Colonic mucosa (tissue), 4 donors: ENCODE measurements at regions not wholly inside any gene's neighbourhood (a gene's known extent, or its start where the extent isn't known, plus 50 kb on each side); places are given as distances from the start of the nearest gene placed in this dataset.

Experiments
- DNase-seq: peaks from one replicate; pipeline ENCODE4 v3.0.0-alpha.2; 2020
- H3K27ac ChIP-seq: fragments of 200-600 bp; one replicate; pipeline ENCODE4 v1.8.0; 2021
- H3K27me3 ChIP-seq: fragments of 200-600 bp; one replicate; pipeline ENCODE4 v1.8.0; 2021
- H3K36me3 ChIP-seq: fragments of 200-600 bp; one replicate; pipeline ENCODE4 v1.8.0; 2021
- H3K4me1 ChIP-seq: fragments of 200-600 bp; one replicate; pipeline ENCODE4 v1.8.0; 2021; ENCODE audit warnings: mild to moderate bottlenecking
- H3K4me3 ChIP-seq: fragments of 200-600 bp; one replicate; pipeline ENCODE4 v1.8.0; 2021
- H3K9ac ChIP-seq, 2 donors: one replicate each; pipeline ENCODE4 v1.7.0; 2013; ENCODE audit warnings: control low read depth in 2 of 2, low read depth in 2 of 2, low read length in 2 of 2
- H3K9me3 ChIP-seq: fragments of 200-600 bp; one replicate; pipeline ENCODE4 v1.8.0; 2021
- CTCF ChIP-seq: fragments of 200-600 bp; IDR thresholded peaks from one replicate; pipeline ENCODE4 v1.8.0; 2022; ENCODE audit warnings: antibody characterized with exemption, mild to moderate bottlenecking
- intact Hi-C: fragments of 100-400 bp; cut with DNase I; formaldehyde crosslinking; loops from one replicate; pipeline ENCODE4 v1.14.1; 2022
- donor health status: healthy.
- donor health status: DM: no; HTN: no; CAD: no.
- donor health status: DM: no; HTN: no; CAD: no.

GRCh38 chr12:24232531-24232930, 283.1 kb upstream of the SOX5 start:
- no peak overlapping the region for H3K9ac ChIP-seq
- H3K27ac ChIP-seq, result no peak overlapping the region
- intact Hi-C loops, result no loop called here
- no peaks in the 10 kb centered on the region for H3K36me3 ChIP-seq
- TF ChIP-seq CTCF, result no peak
- H3K9me3 ChIP-seq, result no peaks in the 10 kb centered on the region
- DNase-seq, result no peak
- no peaks in the 10 kb centered on the region for H3K27me3 ChIP-seq
- no peaks in the 10 kb centered on the region for H3K4me1 ChIP-seq
- H3K4me3 ChIP-seq, result no peak overlapping the region

- no peak overlapping the region for H3K9ac ChIP-seq
- no peak for TF ChIP-seq CTCF
- H3K9me3 ChIP-seq, result no peaks in the 10 kb centered on the region
- H3K4me1 ChIP-seq, result no peaks in the 10 kb centered on the region
- H3K27me3 ChIP-seq, result no peaks in the 10 kb centered on the region
- no peaks in the 10 kb centered on the region for H3K36me3 ChIP-seq
- intact Hi-C loops, result no loop called here
- no peak overlapping the region for H3K4me3 ChIP-seq
- no peak for DNase-seq
- H3K27ac ChIP-seq, result no peak overlapping the region
These were observed 281.8 kb upstream of the SOX5 start for GRCh38 chr12:24231298-24231697.

DNA sequence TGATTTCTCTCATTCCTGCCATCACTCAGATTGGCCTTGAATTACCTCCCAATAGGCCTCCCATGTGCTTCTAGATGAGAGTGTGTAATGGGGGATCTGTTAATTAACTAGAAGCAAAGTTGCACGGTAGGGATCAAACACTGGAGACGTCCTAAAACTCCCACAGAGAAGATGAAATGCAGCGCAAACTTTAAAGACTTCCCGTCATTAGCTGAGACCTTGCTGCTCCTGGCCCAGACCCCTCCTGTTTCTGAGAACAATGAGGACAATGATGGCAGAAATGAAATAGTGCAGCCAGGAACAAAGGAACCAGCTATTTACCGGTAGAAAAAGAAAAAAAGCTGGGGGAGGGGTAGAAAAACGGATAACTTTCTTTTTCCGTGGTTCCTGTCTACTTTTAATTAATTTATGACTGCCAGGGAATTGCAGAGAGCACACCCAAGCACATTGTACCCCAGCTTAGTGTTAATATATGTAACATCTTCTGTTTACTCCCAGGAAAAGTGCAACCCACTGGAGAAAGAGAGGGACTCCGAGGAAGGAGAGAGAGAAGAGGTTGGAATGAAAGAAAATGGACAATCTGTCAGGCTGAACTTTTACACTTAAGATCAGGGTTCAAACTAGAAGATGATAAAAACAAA, 280.7 kb upstream of the SOX5 start:
- Histone ChIP-seq H3K9me3 (no peaks in the 10 kb centered on the region), H3K9ac (no peak overlapping the region), H3K4me1 (no peaks in the 10 kb centered on the region), H3K27me3 (no peaks in the 10 kb centered on the region), H3K36me3 (no peaks in the 10 kb centered on the region), H3K4me3 (no peak overlapping the region), H3K27ac (no peak overlapping the region)
- DNase-seq, result no peak
- TF ChIP-seq CTCF, result no peak
- intact Hi-C loops, result no loop called here

DNA sequence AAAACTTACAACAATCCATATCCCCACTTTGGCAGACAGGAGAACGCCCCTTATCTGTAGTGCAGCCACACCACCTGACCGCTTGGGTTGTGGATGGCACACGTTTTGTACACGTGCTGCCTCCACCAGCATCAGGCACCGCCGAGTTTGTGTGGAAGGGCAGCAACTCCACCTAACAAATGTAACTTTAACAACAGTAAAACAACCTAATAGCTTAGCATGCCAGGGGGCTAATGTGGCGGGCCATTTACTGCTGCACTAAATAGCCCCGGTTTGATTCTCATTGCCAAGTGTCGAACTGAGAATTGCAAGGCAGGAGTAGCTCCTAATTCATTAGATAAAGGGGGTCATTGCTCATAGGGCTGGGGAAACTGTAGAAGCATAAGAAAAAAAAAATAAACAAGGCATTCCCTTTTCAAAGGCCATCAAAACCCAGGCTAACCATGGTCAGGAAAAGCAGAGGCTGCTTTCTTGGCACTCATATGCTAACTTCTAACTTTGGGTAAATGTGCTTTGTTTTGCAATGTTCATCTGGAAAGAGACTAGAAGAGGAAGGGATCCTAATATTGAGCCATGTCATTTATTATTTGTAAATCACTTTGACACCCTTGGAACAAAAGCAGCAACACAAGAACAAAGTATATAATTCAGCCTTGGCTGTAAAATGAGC, 279.7 kb upstream of the SOX5 start:
- Histone ChIP-seq H3K27ac (no peak overlapping the region), H3K4me3 (no peak overlapping the region), H3K9me3 (no peaks in the 10 kb centered on the region), H3K9ac (no peak overlapping the region), H3K36me3 (no peaks in the 10 kb centered on the region), H3K27me3 (no peaks in the 10 kb centered on the region), H3K4me1 (no peaks in the 10 kb centered on the region)
- intact Hi-C loops, result no loop called here
- TF ChIP-seq CTCF, result no peak
- no peak for DNase-seq

- intact Hi-C loops, result no loop called here
- Histone ChIP-seq H3K9me3 (no peaks in the 10 kb centered on the region), H3K4me3 (no peak overlapping the region), H3K36me3 (no peaks in the 10 kb centered on the region), H3K27ac (no peak overlapping the region), H3K4me1 (no peaks in the 10 kb centered on the region), H3K9ac (no peak overlapping the region), H3K27me3 (no peaks in the 10 kb centered on the region)
- no peak for DNase-seq
- TF ChIP-seq CTCF, result no peak
These were observed 278.9 kb upstream of the SOX5 start for GRCh38 chr12:24228371-24228770.
